Panc1 (cell line): ENCODE measurements at regions not wholly inside any gene's neighbourhood (a gene's known extent, or its start where the extent isn't known, plus 50 kb on each side); places are given as distances from the start of the nearest gene placed in this dataset.

ENCODE experiments used
- ATAC-seq: fragments of 200-7000 bp; cut with Tn5 transposase; 2 replicates; pipeline ENCODE4 v1.9.1; 2020; ENCODE audit warnings: mild to moderate bottlenecking, moderate library complexity
- BruUV-seq: library from RNA; stranded (reverse); fragments of 400-500 nt; replicated peaks from 2 replicates; lab custom pipeline; 2021; lab: Mats Ljungman, UMichigan
- CTCF ChIA-PET: fragments of 300-600 bp; sonication (Branson Sonifier 250); formaldehyde crosslinking; loops from one replicate; lab custom pipeline; 2022; ENCODE audit warnings: antibody characterized with exemption; lab: Charles Lee
- POLR2A ChIA-PET: fragments of 300-600 bp; sonication (Branson Sonifier 250); formaldehyde crosslinking; loops from one replicate; lab custom pipeline; 2022; ENCODE audit warnings: antibody characterized with exemption; lab: Charles Lee
- DNase-seq: peaks from one replicate; pipeline ENCODE4 v3.0.0-alpha.2; 2010; ENCODE audit warnings: low read depth, low spot score
- H3K27ac ChIP-seq: 2 replicates; pipeline ENCODE4 v1.5.1; 2011; ENCODE audit warnings: mild to moderate bottlenecking, low read length, inconsistent platforms
- H3K27me3 ChIP-seq: fragments of 200-500 bp; sonication (Bioruptor generic); 2 replicates; pipeline ENCODE4 v1.6.0; 2014; ENCODE audit warnings: low read length, inconsistent platforms; ENCODE audit not compliant: control insufficient read depth, insufficient read depth
- H3K36me3 ChIP-seq: fragments of 200-500 bp; sonication (Bioruptor generic); 2 replicates; pipeline ENCODE4 v1.5.1; 2014; ENCODE audit warnings: inconsistent platforms, mild to moderate bottlenecking, low read length, moderate library complexity; ENCODE audit not compliant: control insufficient read depth, insufficient read depth
- H3K4me1 ChIP-seq: 2 replicates; pipeline ENCODE4 v1.5.1; 2011; ENCODE audit warnings: inconsistent platforms, mild to moderate bottlenecking, low read length, moderate library complexity; ENCODE audit not compliant: control insufficient read depth, insufficient read depth
- H3K4me3 ChIP-seq, 2 experiments: 2 replicates each; pipeline ENCODE4 v1.5.1; 2011 to 2012; ENCODE audit warnings: low read depth in 2 of 2, low read length in 2 of 2, mild to moderate bottlenecking in 2 of 2, inconsistent platforms in 1 of 2, moderate library complexity in 1 of 2
- H3K9me3 ChIP-seq: fragments of 200-500 bp; sonication (Bioruptor generic); 2 replicates; pipeline ENCODE4 v1.5.1; 2014; ENCODE audit warnings: low read depth, mild to moderate bottlenecking, inconsistent platforms, low read length, moderate library complexity; ENCODE audit not compliant: control insufficient read depth, insufficient read depth
- CTCF ChIP-seq: fragments of 450-650 bp; IDR thresholded peaks from 2 replicates; pipeline ENCODE4 v1.5.1; 2017; ENCODE audit warnings: mild to moderate bottlenecking
- POLR2AphosphoS5 ChIP-seq: IDR thresholded peaks from 2 replicates; pipeline ENCODE4 v1.6.1; 2012; ENCODE audit warnings: mild to moderate bottlenecking, low read depth, low read length, moderate library complexity
- REST ChIP-seq, 2 experiments: IDR thresholded peaks; 2 replicates each; pipeline ENCODE4 v1.6.1; 2011 to 2012; ENCODE audit warnings: low read depth in 2 of 2, control low read depth in 1 of 2, low read length in 1 of 2, mild to moderate bottlenecking in 1 of 2, moderate library complexity in 1 of 2; ENCODE audit not compliant: insufficient read depth in 1 of 2
- SIN3A ChIP-seq: IDR thresholded peaks from 2 replicates; pipeline ENCODE4 v1.6.1; 2012; ENCODE audit warnings: low read depth, mild to moderate bottlenecking, low read length, moderate library complexity, borderline replicate concordance; ENCODE audit not compliant: insufficient read depth
- TCF7L2 ChIP-seq: IDR thresholded peaks from 2 replicates; pipeline ENCODE4 v1.6.1; 2011; ENCODE audit warnings: mild to moderate bottlenecking, low read depth, low read length, inconsistent platforms
- in situ Hi-C: cut with HindIII; loops from 2 replicates; pipeline ENCODE4 v1.10.0; 2016; ENCODE audit warnings: low sequenced_read_pairs, low pct_unique_long_range_greater_than_20kb
- intact Hi-C: fragments of 100-400 bp; cut with micrococcal nuclease; formaldehyde crosslinking; loops from one replicate; pipeline ENCODE4 v1.10.0; 2022; ENCODE audit not compliant: unreplicated experiment

- in situ Hi-C loops, result no loop called here
- H3K4me1 ChIP-seq, result no peaks in the 10 kb centered on the region
- intact Hi-C loops, result no loop called here
- no peak overlapping the region for H3K4me3 ChIP-seq
- H3K27me3 ChIP-seq, result peaks cover 3% of the 10 kb centered on the region; the same call in 1 of the 2 replicates
- H3K9me3 ChIP-seq, result no peaks in the 10 kb centered on the region
- TF ChIP-seq TCF7L2, result no peak
- TF ChIP-seq SIN3A, result no peak
- TF ChIP-seq REST (IDR thresholded peaks at IDR 0.05; ENCODE audit: insufficient read depth in 1 of 2, low read depth in 2 of 2, low read length in 1 of 2), result no peak
- TF ChIP-seq POLR2AphosphoS5, result no peak
- no peak for TF ChIP-seq CTCF
- POLR2A ChIA-PET, result no interaction called here
- DNase-seq, result no peak
- H3K36me3 ChIP-seq, result no peaks in the 10 kb centered on the region
- CTCF ChIA-PET, result no interaction called here
- no peak for ATAC-seq
- no peak overlapping the region for H3K27ac ChIP-seq
- BruUV-seq, result no TSS peak
Measured at GRCh38 chr11:70763606-70764005, 365.3 kb downstream of the CTTN start.

- intact Hi-C loops (no loop called here), in situ Hi-C loops (no loop called here)
- Histone ChIP-seq H3K27ac (no peak overlapping the region), H3K36me3 (no peaks in the 10 kb centered on the region), H3K4me3 (no peak overlapping the region), H3K4me1 (no peaks in the 10 kb centered on the region), H3K9me3 (no peaks in the 10 kb centered on the region), H3K27me3 (peaks cover 3% of the 10 kb centered on the region; the same call in 1 of the 2 replicates)
- ChIA-PET POLR2A (no interaction called here), CTCF (no interaction called here)
- TF ChIP-seq SIN3A (no peak), POLR2AphosphoS5 (no peak), CTCF (no peak), TCF7L2 (no peak), REST (IDR thresholded peaks at IDR 0.05; ENCODE audit: insufficient read depth in 1 of 2, low read depth in 2 of 2, low read length in 1 of 2) (no peak)
- BruUV-seq, result no TSS peak
- ATAC-seq (no peak), DNase-seq (no peak)
Measured at GRCh38 chr11:70764356-70764905, 366.1 kb downstream of the CTTN start.
